IMR-90 (cell line): ENCODE measurements at regions not wholly inside any gene's neighbourhood (a gene's known extent, or its start where the extent isn't known, plus 50 kb on each side); places are given as distances from the start of the nearest gene placed in this dataset.
"Not testable (repeated sequence)": the region's sequence is repeated elsewhere in the genome, so short reads cannot be mapped to it uniquely, and the experiment has no call there.

ENCODE experiments used
- ATAC-seq: fragments of 200-7000 bp; cut with Tn5 transposase; 2 replicates; pipeline ENCODE4 v1.9.1; 2020; ENCODE audit warnings: low read depth, mild to moderate bottlenecking, moderate library complexity
- BruUV-seq: library from RNA; stranded (reverse); fragments of 400-500 nt; replicated peaks from 2 replicates; lab custom pipeline; 2021; lab: Mats Ljungman, UMichigan
- CTCF ChIA-PET: fragments of 300-600 bp; formaldehyde crosslinking; extraction: SDS; loops from one replicate; lab custom pipeline; 2021; ENCODE audit warnings: antibody characterized with exemption; lab: Yijun Ruan, JAX
- POLR2A ChIA-PET: fragments of 300-600 bp; sonication (Branson Sonifier 250); formaldehyde crosslinking; loops from one replicate; lab custom pipeline; 2022; ENCODE audit warnings: antibody characterized with exemption; ENCODE audit not compliant: unreplicated experiment; lab: Charles Lee
- DNase-seq: peaks from one replicate; pipeline ENCODE4 v3.0.0; 2013
- H2AFZ ChIP-seq: replicated peaks from 2 replicates; pipeline ENCODE3; 2013; ENCODE audit warnings: low read length, mild to moderate bottlenecking; ENCODE audit not compliant: poor library complexity
- H2AK5ac ChIP-seq: 2 replicates; pipeline ENCODE4 v1.6.1; 2013; ENCODE audit warnings: low read depth, low read length, inconsistent platforms
- H2AK9ac ChIP-seq: replicated peaks from 2 replicates; pipeline ENCODE3; 2013; ENCODE audit warnings: mild to moderate bottlenecking, low read depth, low read length, moderate library complexity; ENCODE audit not compliant: poor library complexity
- H2BK120ac ChIP-seq: 2 replicates; pipeline ENCODE4 v1.6.1; 2013; ENCODE audit warnings: low read depth, low read length, inconsistent platforms
- H2BK15ac ChIP-seq: 3 replicates; pipeline ENCODE4 v1.6.1; 2013; ENCODE audit warnings: low read depth, low read length, inconsistent platforms
- H2BK20ac ChIP-seq: 2 replicates; pipeline ENCODE4 v1.6.1; 2013; ENCODE audit warnings: low read depth, mild to moderate bottlenecking, inconsistent platforms, low read length, moderate library complexity
- H2BK5ac ChIP-seq: 2 replicates; pipeline ENCODE4 v1.6.1; 2013; ENCODE audit warnings: mild to moderate bottlenecking, low read depth, low read length, inconsistent platforms; ENCODE audit not compliant: poor library complexity, severe bottlenecking
- H3K14ac ChIP-seq: replicated peaks from 2 replicates; pipeline ENCODE4 v1.6.1; 2013; ENCODE audit warnings: low read depth, low read length, inconsistent platforms
- H3K18ac ChIP-seq: 2 replicates; pipeline ENCODE4 v1.6.1; 2013; ENCODE audit warnings: low read depth, low read length, control low read depth
- H3K23ac ChIP-seq: 2 replicates; pipeline ENCODE4 v1.6.1; 2013; ENCODE audit warnings: low read depth, low read length, inconsistent platforms
- H3K27ac ChIP-seq: 2 replicates; pipeline ENCODE4 v1.5.1; 2013; ENCODE audit warnings: mild to moderate bottlenecking, control low read depth, low read length; ENCODE audit not compliant: insufficient read depth
- H3K27me3 ChIP-seq: 2 replicates; pipeline ENCODE4 v1.6.1; 2013; ENCODE audit warnings: low read length; ENCODE audit not compliant: control insufficient read depth, insufficient read depth
- H3K36me3 ChIP-seq: 2 replicates; pipeline ENCODE4 v1.6.1; 2013; ENCODE audit warnings: low read length, mixed read lengths; ENCODE audit not compliant: control insufficient read depth, insufficient read depth
- H3K4ac ChIP-seq: 2 replicates; pipeline ENCODE4 v1.6.1; 2013; ENCODE audit warnings: low read depth, low read length, inconsistent platforms
- H3K4me1 ChIP-seq: 2 replicates; pipeline ENCODE4 v1.6.1; 2013; ENCODE audit warnings: low read length, mixed read lengths; ENCODE audit not compliant: control insufficient read depth, insufficient read depth
- H3K4me2 ChIP-seq: 2 replicates; pipeline ENCODE4 v1.6.1; 2013; ENCODE audit warnings: low read depth, mild to moderate bottlenecking, control low read depth, low read length, moderate library complexity
- H3K4me3 ChIP-seq: 2 replicates; pipeline ENCODE4 v1.5.1; 2013; ENCODE audit warnings: low read depth, mild to moderate bottlenecking, control low read depth, low read length, moderate library complexity; ENCODE audit not compliant: insufficient read depth
- H3K56ac ChIP-seq: 2 replicates; pipeline ENCODE4 v1.6.1; 2013; ENCODE audit warnings: low read length, inconsistent platforms; ENCODE audit not compliant: insufficient read depth; ENCODE audit errors: extremely low read depth
- H3K79me1 ChIP-seq, 2 experiments: 2 replicates each; pipeline ENCODE4 v1.6.1; 2013; ENCODE audit warnings: low read length in 2 of 2, inconsistent platforms in 1 of 2, low read depth in 1 of 2
- H3K9ac ChIP-seq: 2 replicates; pipeline ENCODE4 v1.6.1; 2013; ENCODE audit warnings: low read depth, low read length, control low read depth
- H3K9me1 ChIP-seq: 2 replicates; pipeline ENCODE4 v1.6.1; 2013; ENCODE audit warnings: low read length, inconsistent platforms; ENCODE audit not compliant: insufficient read depth
- H3K9me3 ChIP-seq: 2 replicates; pipeline ENCODE4 v1.6.1; 2013; ENCODE audit warnings: low read length; ENCODE audit not compliant: control insufficient read depth, insufficient read depth
- H4K20me1 ChIP-seq: 2 replicates; pipeline ENCODE4 v1.6.1; 2013; ENCODE audit warnings: low read length, inconsistent platforms; ENCODE audit not compliant: insufficient read depth
- H4K5ac ChIP-seq: 2 replicates; pipeline ENCODE4 v1.6.1; 2013; ENCODE audit warnings: mild to moderate bottlenecking, low read depth, low read length, control low read depth
- H4K8ac ChIP-seq, 2 experiments: 2 replicates each; pipeline ENCODE4 v1.6.1; 2013; ENCODE audit warnings: low read depth in 2 of 2, low read length in 2 of 2, control low read depth in 1 of 2, inconsistent platforms in 1 of 2
- H4K91ac ChIP-seq: 2 replicates; pipeline ENCODE4 v1.6.1; 2013; ENCODE audit warnings: low read depth, low read length, inconsistent platforms; ENCODE audit not compliant: insufficient read depth
- WGBS, 2 experiments: methylation state at CpG; one replicate each; pipeline versions ENCODE4 v1.1.5 to v1.1.7; 2013; ENCODE audit warnings: missing lambda C conversion rate in 2 of 2; ENCODE audit not compliant: insufficient read length in 1 of 2; ENCODE audit errors: extremely low coverage in 2 of 2; 5-methylcytosine and 5-hydroxymethylcytosine counted together
- dilution Hi-C: fragments of 300-500 bp; cut with HindIII; formaldehyde crosslinking; loops from one replicate; pipeline ENCODE4 v1.14.3; 2018; ENCODE audit warnings: low sequenced_read_pairs; ENCODE audit not compliant: unreplicated experiment
- in situ Hi-C: fragments of 300-500 bp; cut with MboI; formaldehyde crosslinking; loops from 3 replicates; pipeline ENCODE4 v1.14.3; 2019; ENCODE audit warnings: low sequenced_read_pairs, inconsistent platforms, mixed read lengths
- intact Hi-C: fragments of 100-400 bp; cut with micrococcal nuclease; formaldehyde crosslinking; loops from 2 replicates; pipeline ENCODE4 v1.10.0; 2022

- BruUV-seq, dilution Hi-C loops: not testable (repeated sequence)
Observed at GRCh38 chr2:242108797-242109500, 239.4 kb downstream of the RTP5 start.

GRCh38 chr2:242109819-242110218 lies 240.3 kb downstream of the RTP5 start:
- H3K4me1 ChIP-seq, intact Hi-C loops, CTCF ChIA-PET, dilution Hi-C loops, H4K20me1 ChIP-seq, H3K23ac ChIP-seq, H3K4me2 ChIP-seq, H4K5ac ChIP-seq, H3K79me1 ChIP-seq, H3K36me3 ChIP-seq, H3K9ac ChIP-seq, H2BK5ac ChIP-seq, H3K4ac ChIP-seq, H2AFZ ChIP-seq, H3K4me3 ChIP-seq, DNase-seq, H3K9me3 ChIP-seq, H3K14ac ChIP-seq, H2BK120ac ChIP-seq, H3K27me3 ChIP-seq, H3K27ac ChIP-seq, H3K56ac ChIP-seq, H2AK5ac ChIP-seq, POLR2A ChIA-PET, H4K91ac ChIP-seq, H2AK9ac ChIP-seq, in situ Hi-C loops, H2BK15ac ChIP-seq, H3K9me1 ChIP-seq, H2BK20ac ChIP-seq, H3K18ac ChIP-seq, ATAC-seq, H4K8ac ChIP-seq, BruUV-seq: not testable (repeated sequence)
- 80% methylated on average over 1 of the region's 10 CpGs; no CpG with 5 or more reads in 1 of the 2 experiments for WGBS, 2 experiments

More at GRCh38 chr2:242108797-242109500, 239.4 kb downstream of the RTP5 start:
- H3K4me3 ChIP-seq, intact Hi-C loops, H2BK20ac ChIP-seq, POLR2A ChIA-PET, H2BK15ac ChIP-seq, H3K23ac ChIP-seq, H3K9me3 ChIP-seq, H3K27me3 ChIP-seq, H2AK5ac ChIP-seq, H3K4me2 ChIP-seq, H3K9me1 ChIP-seq, H4K8ac ChIP-seq, H3K14ac ChIP-seq, H3K18ac ChIP-seq, H2BK5ac ChIP-seq, CTCF ChIA-PET, H3K4me1 ChIP-seq, H2BK120ac ChIP-seq, H2AK9ac ChIP-seq, H3K4ac ChIP-seq, H4K91ac ChIP-seq, H2AFZ ChIP-seq, H3K79me1 ChIP-seq, H3K56ac ChIP-seq, H4K5ac ChIP-seq, DNase-seq, H3K27ac ChIP-seq, ATAC-seq, H4K20me1 ChIP-seq, H3K9ac ChIP-seq, in situ Hi-C loops, H3K36me3 ChIP-seq: not testable (repeated sequence)
- WGBS, 2 experiments, result no CpG with 5 or more reads among the region's 2 CpGs
